Thymus (tissue), 11 donors: ENCODE measurements at regions not wholly inside any gene's neighbourhood (a gene's known extent, or its start where the extent isn't known, plus 50 kb on each side); places are given as distances from the start of the nearest gene placed in this dataset.

ENCODE experiments used
- DNase-seq, 9 donors: peaks; one replicate each; pipeline ENCODE4 v3.0.0-alpha.2; 2013; ENCODE audit warnings: low spot score in 9 of 9, low read depth in 6 of 9, missing footprints in 1 of 9
- H3K27ac ChIP-seq, 2 donors: one replicate each; pipeline ENCODE4 v1.5.1; 2013; ENCODE audit warnings: control low read depth in 1 of 2, low read depth in 1 of 2, low read length in 1 of 2, mild to moderate bottlenecking in 1 of 2, moderate library complexity in 1 of 2
- H3K27me3 ChIP-seq, 2 donors: one replicate each; pipeline ENCODE4 v1.5.1; 2013; ENCODE audit warnings: low read length in 1 of 2; ENCODE audit not compliant: control insufficient read depth in 2 of 2, insufficient read depth in 1 of 2
- H3K36me3 ChIP-seq, 2 donors: one replicate each; pipeline ENCODE4 v1.5.1; 2013; ENCODE audit warnings: low read length in 1 of 2, mild to moderate bottlenecking in 1 of 2, moderate library complexity in 1 of 2; ENCODE audit not compliant: control insufficient read depth in 2 of 2, insufficient read depth in 2 of 2
- H3K4me1 ChIP-seq, 2 donors: one replicate each; pipeline ENCODE4 v1.5.1; 2013; ENCODE audit warnings: low read length in 2 of 2; ENCODE audit not compliant: control insufficient read depth in 2 of 2, insufficient read depth in 2 of 2
- H3K4me3 ChIP-seq, 2 donors: one replicate each; pipeline ENCODE4 v1.5.1; 2013; ENCODE audit warnings: low read length in 2 of 2, control low read depth in 1 of 2, mild to moderate bottlenecking in 1 of 2
- H3K9me3 ChIP-seq, 2 donors: one replicate each; pipeline ENCODE4 v1.5.1; 2013; ENCODE audit warnings: low read length in 1 of 2, mild to moderate bottlenecking in 1 of 2; ENCODE audit not compliant: control insufficient read depth in 2 of 2, insufficient read depth in 1 of 2
- WGBS: extraction: QIAGEN DNeasy Blood & Tissue Kit; methylation state at CpG from one replicate; pipeline ENCODE4 v1.1.7; 2013; 5-methylcytosine and 5-hydroxymethylcytosine counted together
- donor health status: healthy.

DNA sequence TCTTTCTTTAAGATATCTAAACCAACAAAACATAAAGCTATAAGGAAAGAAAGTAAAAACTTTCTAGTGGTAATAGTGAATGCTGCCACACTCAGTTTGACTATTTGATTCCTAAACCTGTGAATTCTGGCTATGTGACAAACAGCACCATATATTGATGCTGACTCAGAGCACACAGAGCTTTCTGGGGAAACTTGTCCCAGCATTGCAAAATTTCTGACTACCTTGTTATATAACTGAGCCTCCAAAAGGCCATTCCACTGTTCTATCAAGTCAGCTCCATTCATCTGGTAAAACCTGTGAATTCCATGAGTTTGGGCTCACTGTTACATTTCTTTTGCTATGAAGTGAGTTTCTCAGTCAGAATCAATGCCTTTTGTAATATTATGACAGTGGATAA is 1229.7 kb downstream of the PCDH18 start:
- Histone ChIP-seq H3K36me3 (no peaks in the 10 kb centered on the region), H3K4me1 (no peaks in the 10 kb centered on the region), H3K27me3 (no peaks in the 10 kb centered on the region), H3K9me3 (no peaks in the 10 kb centered on the region), H3K27ac (no peak overlapping the region), H3K4me3 (no peak overlapping the region)
- no peak for DNase-seq

DNA sequence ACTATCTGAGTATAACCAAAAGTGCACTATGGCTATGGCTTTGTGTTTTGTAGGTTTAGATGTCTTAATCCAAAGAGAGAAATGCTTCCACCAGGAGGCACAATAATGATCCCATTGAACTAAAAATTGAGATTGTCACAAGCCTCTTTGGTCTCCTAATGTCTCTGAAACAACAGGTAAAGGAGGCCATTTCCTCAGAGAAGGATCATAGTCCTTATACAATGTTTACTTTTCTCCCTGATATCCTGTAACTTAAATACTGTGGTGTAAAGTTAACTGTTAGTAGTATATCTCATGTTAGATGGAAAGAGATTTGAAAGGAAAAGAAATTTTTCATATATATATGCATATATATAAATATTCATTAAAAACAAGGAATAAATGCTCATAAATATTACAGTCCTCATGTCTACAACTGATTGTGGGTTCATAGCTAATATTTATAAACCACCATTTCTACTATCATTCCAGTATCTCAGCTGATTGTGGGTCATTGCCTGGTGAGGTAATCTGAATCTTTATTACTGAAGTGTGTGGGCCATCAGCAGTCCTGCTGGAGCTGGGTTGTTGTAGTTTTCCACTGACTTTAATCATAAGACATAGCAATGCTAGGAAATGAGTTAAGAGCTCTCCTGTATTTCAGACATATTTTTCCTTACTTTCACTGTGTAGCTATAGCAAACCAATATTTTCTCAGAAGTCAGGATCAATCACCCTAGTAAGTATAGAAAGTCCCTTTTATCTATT is 1230.4 kb downstream of the PCDH18 start:
- Histone ChIP-seq H3K4me3 (no peak overlapping the region), H3K27me3 (no peaks in the 10 kb centered on the region), H3K27ac (no peak overlapping the region), H3K36me3 (no peaks in the 10 kb centered on the region), H3K9me3 (no peaks in the 10 kb centered on the region), H3K4me1 (no peaks in the 10 kb centered on the region)
- no peak for DNase-seq

DNA sequence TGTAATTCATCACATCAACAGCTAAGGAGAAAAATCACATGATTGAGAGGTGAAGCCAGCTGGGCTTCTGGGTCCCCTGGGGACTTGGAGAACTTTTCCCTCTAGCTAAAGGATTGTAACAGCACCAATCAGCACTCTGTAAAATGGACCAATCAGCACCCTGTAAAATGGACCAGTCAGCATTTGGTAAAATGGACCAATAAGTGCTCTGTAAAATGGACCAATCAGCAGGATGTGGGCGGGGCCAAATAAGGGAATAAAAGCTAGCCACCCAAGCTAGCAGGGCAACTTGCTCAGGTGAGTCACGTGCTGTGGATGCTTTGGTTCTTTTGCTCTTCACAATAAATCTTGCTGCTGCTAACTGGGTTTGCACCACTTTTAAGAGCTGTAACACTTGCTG is 1248.3 kb downstream of the PCDH18 start:
- peaks cover 0 to 8% of the 10 kb centered on the region in 2 donors for H3K9me3 ChIP-seq
- WGBS: 84% methylated on average over 2 of the region's 2 CpGs
- no peaks in the 10 kb centered on the region for H3K27me3 ChIP-seq
- H3K27ac ChIP-seq: no peak overlapping the region
- H3K36me3 ChIP-seq: no peaks in the 10 kb centered on the region
- no peak overlapping the region for H3K4me3 ChIP-seq
- no peaks in the 10 kb centered on the region for H3K4me1 ChIP-seq
- DNase-seq: no peak

DNA sequence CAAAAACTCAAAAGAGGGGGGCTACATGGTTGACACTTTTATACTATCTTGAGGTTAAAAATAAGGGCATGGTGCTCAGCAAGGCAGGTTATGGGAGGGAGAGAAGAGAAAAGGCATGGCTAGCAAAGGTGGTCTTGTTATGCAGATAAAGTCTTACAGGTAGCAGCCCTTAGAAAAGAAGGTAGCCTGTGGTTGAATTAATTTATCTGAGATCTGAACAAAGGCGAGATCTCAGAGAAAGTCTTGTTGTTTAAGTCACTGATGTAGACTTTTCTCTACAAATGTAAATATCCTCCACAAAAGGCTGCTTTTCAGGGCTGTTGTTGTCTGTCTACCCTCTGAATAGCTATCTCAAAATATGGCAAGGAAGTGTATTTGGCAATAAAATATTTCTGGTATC is 1250.4 kb downstream of the PCDH18 start:
- Histone ChIP-seq H3K4me3 (no peak overlapping the region), H3K27me3 (no peaks in the 10 kb centered on the region), H3K27ac (no peak overlapping the region), H3K9me3 (peaks cover 0 to 8% of the 10 kb centered on the region in 2 donors), H3K36me3 (no peaks in the 10 kb centered on the region), H3K4me1 (no peaks in the 10 kb centered on the region)
- WGBS: 78% methylated on average over 1 of the region's 1 CpG
- DNase-seq: no peak

DNA sequence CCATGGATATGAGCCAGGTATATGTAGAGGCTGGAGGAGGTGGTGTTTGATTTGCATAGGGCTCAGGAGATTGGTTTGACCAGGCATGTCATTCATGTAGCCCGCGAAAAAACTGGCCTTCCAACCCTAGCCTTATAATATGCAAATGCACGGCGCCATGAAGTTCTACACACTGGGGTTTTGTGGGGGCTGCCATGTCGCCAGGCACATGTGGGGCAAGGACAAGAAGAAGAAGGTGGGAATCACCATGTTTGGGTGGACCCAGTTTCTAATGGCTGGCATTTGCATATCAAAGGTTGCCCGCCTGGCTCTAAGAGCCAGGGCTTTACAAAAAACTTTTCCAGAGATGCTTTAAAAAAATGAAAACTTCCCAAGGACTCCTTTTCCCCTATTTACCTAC is 1251.0 kb downstream of the PCDH18 start:
- Histone ChIP-seq H3K4me1 (no peaks in the 10 kb centered on the region), H3K36me3 (no peaks in the 10 kb centered on the region), H3K9me3 (peaks cover 0 to 8% of the 10 kb centered on the region in 2 donors), H3K27ac (no peak overlapping the region), H3K27me3 (no peaks in the 10 kb centered on the region), H3K4me3 (no peak overlapping the region)
- no peak for DNase-seq
- WGBS: 77% methylated on average over 6 of the region's 6 CpGs

DNA sequence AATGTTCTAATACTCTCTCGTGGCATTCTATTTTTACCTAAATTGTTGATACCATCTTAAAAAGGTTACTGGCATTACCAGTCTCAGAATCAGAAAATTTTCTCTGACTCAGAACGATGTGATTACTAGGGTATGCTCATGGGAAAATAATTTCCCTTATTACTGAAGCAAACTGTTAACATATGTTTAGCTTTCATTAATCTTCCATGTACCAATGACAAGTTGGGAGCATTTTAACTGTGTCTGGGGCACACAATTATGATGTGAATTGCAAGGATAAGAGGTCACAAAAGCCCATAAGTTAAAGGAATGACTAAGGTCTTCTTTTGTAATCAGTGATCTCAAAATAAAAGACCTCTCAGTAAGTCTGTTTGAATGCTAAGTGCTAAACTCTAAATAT is 1254.6 kb downstream of the PCDH18 start:
- no peaks in the 10 kb centered on the region for H3K4me1 ChIP-seq
- no peak overlapping the region for H3K27ac ChIP-seq
- H3K9me3 ChIP-seq: peaks cover 0 to 3% of the 10 kb centered on the region in 2 donors
- WGBS: 88% methylated on average over 2 of the region's 2 CpGs
- no peaks in the 10 kb centered on the region for H3K27me3 ChIP-seq
- no peak overlapping the region for H3K4me3 ChIP-seq
- no peak for DNase-seq
- no peaks in the 10 kb centered on the region for H3K36me3 ChIP-seq

DNA sequence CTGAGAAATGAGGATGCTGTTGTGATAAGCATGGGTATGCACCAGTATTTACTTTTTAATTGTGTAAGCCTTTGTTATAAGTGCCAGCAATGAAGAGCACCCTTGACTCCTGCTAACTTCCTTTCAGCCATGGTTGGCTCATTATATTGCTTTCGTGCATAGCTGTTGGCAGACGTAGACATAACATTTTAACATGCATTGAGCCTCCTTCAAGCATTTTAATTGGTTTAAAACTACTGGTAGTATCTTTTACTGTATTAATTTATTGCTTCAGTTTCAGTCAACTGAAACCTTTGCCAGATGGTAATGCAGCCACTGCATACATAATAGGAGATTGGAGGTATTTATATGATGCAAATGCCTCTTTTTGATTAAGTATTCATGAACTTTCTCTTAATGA is 1285.4 kb downstream of the PCDH18 start:
- Histone ChIP-seq H3K27me3 (no peaks in the 10 kb centered on the region), H3K36me3 (no peaks in the 10 kb centered on the region), H3K4me3 (no peak overlapping the region), H3K4me1 (no peaks in the 10 kb centered on the region), H3K27ac (no peak overlapping the region), H3K9me3 (no peaks in the 10 kb centered on the region)
- no peak for DNase-seq
- 83% methylated on average over 2 of the region's 2 CpGs for WGBS

DNA sequence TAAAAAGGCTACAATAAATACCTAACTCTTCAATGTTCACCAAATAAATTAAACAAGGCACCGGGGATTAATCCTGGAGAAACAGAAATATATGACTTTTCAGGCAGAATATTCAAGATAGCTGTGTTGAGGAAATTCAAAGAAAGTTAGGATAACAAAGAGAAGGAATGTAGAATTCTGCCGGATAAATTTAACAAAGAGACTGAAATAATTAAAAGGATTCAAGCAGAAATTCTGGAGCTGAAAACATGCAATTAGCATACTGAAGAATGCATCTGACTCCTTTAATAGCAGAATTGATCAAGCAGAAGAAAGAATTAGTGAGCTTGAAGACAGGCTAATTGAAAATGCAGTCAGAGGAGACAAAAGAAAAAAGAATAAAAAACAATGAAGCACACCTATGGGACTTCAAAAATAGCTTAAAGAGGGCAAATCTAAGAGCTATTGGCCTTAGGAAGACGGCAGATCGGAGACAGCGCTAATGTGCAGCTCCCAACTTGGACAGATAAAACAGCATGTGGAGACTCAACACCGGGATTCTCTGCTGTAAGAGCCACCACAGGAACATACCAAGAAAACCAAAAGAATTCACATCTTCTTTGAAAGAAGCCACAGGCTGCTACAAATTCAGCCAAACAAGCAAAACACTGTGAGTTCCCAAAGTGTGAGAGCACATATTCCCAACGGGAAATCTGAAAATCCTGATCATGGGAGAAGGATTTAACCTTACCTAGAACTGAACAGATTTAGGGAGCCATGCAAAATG is 1290.9 kb downstream of the PCDH18 start:
- no peak overlapping the region for H3K4me3 ChIP-seq
- WGBS: 93% methylated on average over 7 of the region's 7 CpGs

DNA sequence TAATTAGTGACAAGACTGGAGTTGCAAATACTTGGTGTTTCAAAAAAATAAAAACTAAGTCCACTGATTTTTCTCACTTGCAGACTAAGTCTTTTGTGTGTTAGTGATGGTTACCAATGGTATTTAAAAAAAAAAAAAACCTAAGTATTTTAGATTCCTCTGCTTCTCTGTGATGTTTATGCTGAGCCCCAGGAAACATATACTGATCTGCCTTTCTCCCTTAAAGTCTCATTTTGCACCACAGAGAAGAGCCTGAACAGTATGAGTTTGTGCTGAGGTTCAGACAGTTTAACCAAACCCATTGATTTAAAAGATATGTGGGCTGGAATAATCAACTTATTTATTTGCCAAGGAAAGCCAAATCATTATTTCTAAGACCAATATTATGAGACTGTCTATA is 1305.0 kb downstream of the PCDH18 start:
- Histone ChIP-seq H3K9me3 (no peaks in the 10 kb centered on the region), H3K27me3 (no peaks in the 10 kb centered on the region), H3K4me3 (no peak overlapping the region), H3K4me1 (no peaks in the 10 kb centered on the region), H3K36me3 (no peaks in the 10 kb centered on the region), H3K27ac (no peak overlapping the region)
- DNase-seq: no peak

More for the DNA sequence above, 1290.9 kb downstream of the PCDH18 start:
- Histone ChIP-seq H3K27me3 (no peaks in the 10 kb centered on the region), H3K36me3 (no peaks in the 10 kb centered on the region), H3K27ac (no peak overlapping the region), H3K4me1 (no peaks in the 10 kb centered on the region), H3K9me3 (peaks cover 1 to 19% of the 10 kb centered on the region in 2 donors)
- DNase-seq: no peak
